HFFc6 (cell line): ENCODE measurements at regions not wholly inside any gene's neighbourhood (a gene's known extent, or its start where the extent isn't known, plus 50 kb on each side); places are given as distances from the start of the nearest gene placed in this dataset.

Experiments used
- DNase-seq: peaks from one replicate; pipeline ENCODE4 v3.0.0-alpha.2; 2018
- H3K27ac Mint-ChIP-seq: 2 replicates; pipeline ENCODE4 v1.8.0; 2020; ENCODE audit warnings: mild to moderate bottlenecking, mixed read lengths
- H3K27me3 Mint-ChIP-seq: 2 replicates; pipeline ENCODE4 v1.8.0; 2021; ENCODE audit warnings: mild to moderate bottlenecking, moderate library complexity, mixed read lengths; ENCODE audit not compliant: insufficient read depth
- H3K36me3 Mint-ChIP-seq: 2 replicates; pipeline ENCODE4 v1.8.0; 2021; ENCODE audit warnings: low read depth, mixed read lengths
- H3K4me1 Mint-ChIP-seq: 2 replicates; pipeline ENCODE4 v1.8.0; 2020; ENCODE audit warnings: low read depth, mixed read lengths
- H3K4me3 Mint-ChIP-seq: 2 replicates; pipeline ENCODE4 v1.8.0; 2020; ENCODE audit warnings: mild to moderate bottlenecking, moderate library complexity, mixed read lengths
- H3K9me3 Mint-ChIP-seq: 2 replicates; pipeline ENCODE4 v1.8.0; 2020; ENCODE audit warnings: mild to moderate bottlenecking, mixed read lengths
- TF ChIP-seq, protein P1 (sequence below): fragments of 200-600 bp; sonication (generic); IDR thresholded peaks from 2 replicates; pipeline ENCODE4 v1.5.0; 2021; ENCODE audit warnings: antibody characterized with exemption, mild to moderate bottlenecking

DNA sequence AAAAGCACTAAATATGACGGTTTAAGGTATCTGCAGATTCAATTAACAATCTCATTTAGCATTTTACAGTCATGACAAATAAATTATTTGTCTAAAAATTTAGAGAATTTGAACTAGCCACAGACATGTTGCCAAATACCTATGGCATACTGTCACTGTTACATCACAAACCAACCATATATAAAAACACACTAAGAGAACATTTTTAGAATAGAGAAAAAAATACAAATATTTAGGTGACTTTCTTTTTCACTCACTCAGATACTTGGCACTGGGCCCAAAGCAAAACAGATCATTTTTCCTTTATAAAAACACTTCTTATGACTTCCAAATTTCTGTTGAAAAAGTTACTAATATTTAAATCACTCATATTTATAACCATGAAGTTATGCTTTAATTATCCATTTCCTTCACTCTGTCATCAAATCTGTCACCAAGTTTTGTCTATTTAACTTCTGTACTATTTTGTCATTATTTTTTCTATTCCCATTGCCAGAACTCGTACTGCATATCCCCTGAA, 644.7 kb downstream of the OTOL1 start:
- H3K27me3 Mint-ChIP-seq, result no peaks in the 10 kb centered on the region; the same call in 1 of the 2 replicates
- H3K27ac Mint-ChIP-seq, result peak overlapping the region; percentile 70
- H3K4me1 Mint-ChIP-seq, result peaks cover 53% of the 10 kb centered on the region
- TF ChIP-seq, protein P1, sequence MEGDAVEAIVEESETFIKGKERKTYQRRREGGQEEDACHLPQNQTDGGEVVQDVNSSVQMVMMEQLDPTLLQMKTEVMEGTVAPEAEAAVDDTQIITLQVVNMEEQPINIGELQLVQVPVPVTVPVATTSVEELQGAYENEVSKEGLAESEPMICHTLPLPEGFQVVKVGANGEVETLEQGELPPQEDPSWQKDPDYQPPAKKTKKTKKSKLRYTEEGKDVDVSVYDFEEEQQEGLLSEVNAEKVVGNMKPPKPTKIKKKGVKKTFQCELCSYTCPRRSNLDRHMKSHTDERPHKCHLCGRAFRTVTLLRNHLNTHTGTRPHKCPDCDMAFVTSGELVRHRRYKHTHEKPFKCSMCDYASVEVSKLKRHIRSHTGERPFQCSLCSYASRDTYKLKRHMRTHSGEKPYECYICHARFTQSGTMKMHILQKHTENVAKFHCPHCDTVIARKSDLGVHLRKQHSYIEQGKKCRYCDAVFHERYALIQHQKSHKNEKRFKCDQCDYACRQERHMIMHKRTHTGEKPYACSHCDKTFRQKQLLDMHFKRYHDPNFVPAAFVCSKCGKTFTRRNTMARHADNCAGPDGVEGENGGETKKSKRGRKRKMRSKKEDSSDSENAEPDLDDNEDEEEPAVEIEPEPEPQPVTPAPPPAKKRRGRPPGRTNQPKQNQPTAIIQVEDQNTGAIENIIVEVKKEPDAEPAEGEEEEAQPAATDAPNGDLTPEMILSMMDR, result no peak
- peak; percentile 65 for DNase-seq
- H3K9me3 Mint-ChIP-seq, result no peaks in the 10 kb centered on the region
- H3K4me3 Mint-ChIP-seq, result peak overlapping the region; percentile 72
- no peaks in the 10 kb centered on the region for H3K36me3 Mint-ChIP-seq

DNA sequence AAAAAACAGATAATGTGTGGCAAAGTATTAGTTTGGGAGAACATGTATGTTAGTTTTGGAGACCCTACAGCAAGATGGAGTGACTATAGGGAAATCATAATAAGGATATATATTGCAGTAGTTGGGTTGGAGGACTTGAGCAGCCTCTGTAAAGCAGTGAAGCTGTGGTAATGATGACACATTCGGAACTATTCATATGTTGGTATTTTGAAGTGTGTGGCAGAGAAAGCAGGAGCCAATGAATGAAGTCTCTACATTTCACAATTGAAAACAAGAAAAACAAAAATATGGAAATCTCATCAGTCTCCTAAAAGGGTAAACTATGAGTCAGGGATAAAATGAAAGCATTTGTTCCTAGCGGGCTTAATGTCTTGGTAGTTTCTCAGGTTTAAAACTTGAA, 645.9 kb downstream of the OTOL1 start:
- H3K27ac Mint-ChIP-seq, result peak overlapping the region; percentile 57
- H3K4me1 Mint-ChIP-seq, result peaks cover 53% of the 10 kb centered on the region
- no peaks in the 10 kb centered on the region for H3K9me3 Mint-ChIP-seq
- H3K4me3 Mint-ChIP-seq, result peak overlapping the region; percentile 58
- no peaks in the 10 kb centered on the region for H3K27me3 Mint-ChIP-seq
- DNase-seq, result peak; percentile 62
- H3K36me3 Mint-ChIP-seq, result no peaks in the 10 kb centered on the region
- TF ChIP-seq, protein P1, result no peak

DNA sequence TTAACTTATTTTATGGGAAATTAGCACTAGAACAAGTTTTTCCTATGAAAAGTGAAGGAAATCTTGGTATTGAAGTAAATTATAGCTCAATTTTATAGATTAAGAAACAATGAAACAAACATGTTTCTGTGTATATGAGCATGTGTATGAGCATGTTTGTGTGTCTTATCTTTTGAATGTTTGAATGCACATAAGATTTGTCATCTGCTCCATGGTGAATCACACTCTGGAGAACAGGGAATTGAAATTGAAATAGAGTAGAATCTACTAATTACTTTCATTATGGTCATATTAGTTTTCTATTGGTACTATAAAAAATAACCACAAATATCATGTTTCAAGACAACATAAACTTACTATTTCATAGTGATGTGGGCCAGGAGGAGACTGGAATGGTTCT, 646.6 kb downstream of the OTOL1 start:
- H3K27me3 Mint-ChIP-seq, result no peaks in the 10 kb centered on the region
- TF ChIP-seq, protein P1, result no peak
- H3K4me3 Mint-ChIP-seq, result peak overlapping the region; percentile 58; the same call in 1 of the 2 replicates
- no peak for DNase-seq
- no peaks in the 10 kb centered on the region for H3K36me3 Mint-ChIP-seq
- H3K27ac Mint-ChIP-seq, result peak overlapping the region; percentile 57; the same call in 1 of the 2 replicates
- H3K4me1 Mint-ChIP-seq, result peaks cover 53% of the 10 kb centered on the region
- no peaks in the 10 kb centered on the region for H3K9me3 Mint-ChIP-seq

DNA sequence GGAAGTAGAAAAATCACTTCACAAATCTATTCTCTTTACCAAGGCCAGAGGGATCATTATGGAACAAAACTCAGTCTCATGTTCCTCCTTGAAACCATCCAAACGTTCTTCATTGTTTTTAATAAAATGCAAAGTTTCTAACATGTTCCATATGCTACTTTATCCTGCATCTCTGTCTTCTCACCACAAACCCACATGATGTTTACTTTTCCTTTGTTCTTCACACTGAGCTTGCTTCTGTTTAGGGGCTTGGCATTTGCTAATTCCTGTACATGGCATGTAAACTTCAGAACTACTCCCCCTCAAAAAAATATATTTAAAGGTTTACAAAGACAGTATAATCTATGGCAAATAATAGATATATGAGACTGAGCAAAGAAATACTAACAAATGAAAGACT, 651.4 kb downstream of the OTOL1 start:
- no peak overlapping the region for H3K27ac Mint-ChIP-seq
- TF ChIP-seq, protein P1, result no peak

DNA sequence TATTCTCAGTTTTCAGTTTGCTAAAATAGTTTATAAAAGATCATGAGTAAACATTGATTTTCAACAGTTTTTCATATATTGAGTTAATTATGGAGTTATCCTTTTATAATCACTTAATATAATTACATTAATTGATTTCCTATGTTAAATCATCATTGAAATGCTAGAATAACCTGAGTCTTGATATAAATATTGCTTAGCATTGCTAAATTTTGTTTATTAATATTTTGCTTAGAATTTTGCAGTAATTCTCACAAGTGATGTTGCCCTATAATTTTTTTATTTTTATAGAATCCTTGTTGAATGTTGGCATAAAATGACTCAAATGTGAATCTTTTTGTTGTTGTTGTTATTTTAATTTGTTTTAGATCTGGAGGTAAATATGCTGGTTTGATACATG, 654.2 kb downstream of the OTOL1 start:
- H3K4me1 Mint-ChIP-seq, result no peaks in the 10 kb centered on the region
- TF ChIP-seq, protein P1, result no peak
- H3K9me3 Mint-ChIP-seq, result no peaks in the 10 kb centered on the region
- no peak overlapping the region for H3K4me3 Mint-ChIP-seq
- H3K27me3 Mint-ChIP-seq, result no peaks in the 10 kb centered on the region
- DNase-seq, result no peak
- H3K36me3 Mint-ChIP-seq, result no peaks in the 10 kb centered on the region
- no peak overlapping the region for H3K27ac Mint-ChIP-seq

More for the DNA sequence above, 651.4 kb downstream of the OTOL1 start:
- no peak overlapping the region for H3K4me3 Mint-ChIP-seq
- DNase-seq, result no peak
- H3K27me3 Mint-ChIP-seq, result no peaks in the 10 kb centered on the region
- no peaks in the 10 kb centered on the region for H3K36me3 Mint-ChIP-seq
- peaks cover 20% of the 10 kb centered on the region for H3K4me1 Mint-ChIP-seq
- H3K9me3 Mint-ChIP-seq, result no peaks in the 10 kb centered on the region

DNA sequence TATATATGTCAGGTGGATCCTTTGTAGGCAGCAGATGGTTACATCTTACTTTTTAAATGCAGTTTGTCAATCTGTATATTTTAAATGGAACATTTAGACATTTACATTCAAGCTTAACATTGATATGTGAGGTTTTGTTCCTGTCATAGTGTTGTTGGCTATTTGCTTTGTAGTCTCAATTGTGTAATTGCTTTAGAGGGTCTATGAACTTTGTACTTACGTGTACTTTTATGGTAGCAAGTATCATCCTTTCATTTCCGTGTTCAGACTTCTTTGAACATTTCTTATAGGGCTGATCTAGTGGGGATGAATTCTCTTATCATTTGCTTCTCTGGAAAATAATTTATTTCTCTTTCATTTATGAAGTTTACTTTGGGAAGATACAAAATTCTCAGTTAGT, 656.0 kb downstream of the OTOL1 start:
- Mint-ChIP-seq H3K27ac (no peak overlapping the region), H3K36me3 (no peaks in the 10 kb centered on the region), H3K27me3 (no peaks in the 10 kb centered on the region), H3K4me3 (no peak overlapping the region), H3K4me1 (no peaks in the 10 kb centered on the region), H3K9me3 (no peaks in the 10 kb centered on the region)
- TF ChIP-seq, protein P1, result no peak
- no peak for DNase-seq
